ENCODE measurements at regions not wholly inside any gene's neighbourhood (a gene's known extent, or its start where the extent isn't known, plus 50 kb on each side); places are given as distances from the start of the nearest gene placed in this dataset.

DNA sequence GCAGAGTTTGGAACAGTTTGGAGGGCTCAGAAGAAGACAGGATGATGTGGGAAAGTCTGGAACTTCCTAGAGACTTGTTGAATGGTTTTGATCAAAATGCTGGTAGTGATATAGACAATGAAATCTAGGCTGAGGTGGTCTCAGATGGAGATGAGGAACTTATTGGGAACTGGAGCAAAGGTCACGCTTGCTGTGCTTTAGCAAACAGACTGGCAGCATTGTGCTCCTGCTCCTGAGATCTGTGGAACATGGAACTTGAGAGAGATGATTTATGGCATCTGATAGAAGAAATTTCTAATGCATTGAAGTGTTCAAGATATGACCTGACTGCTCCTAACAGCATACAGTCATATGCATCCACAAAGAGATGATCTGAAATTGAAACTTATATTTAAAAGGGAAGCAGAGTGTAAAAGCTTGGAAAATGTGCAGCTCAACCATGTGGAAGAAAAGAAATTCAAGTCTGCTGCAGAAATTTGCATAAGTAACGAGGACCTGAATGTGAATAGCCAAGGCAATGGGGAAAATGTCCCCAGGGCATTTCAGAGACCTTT lies 186.9 kb upstream of the PHYHIPL start:
- no peak for DNase-seq (ENCODE audit: extremely low spot score in 2 of 2)
- no peaks in the 10 kb centered on the region for H3K9me3 ChIP-seq
- H3K4me3 ChIP-seq, result no peak overlapping the region
- H3K4me1 ChIP-seq, result no peaks in the 10 kb centered on the region
- no peaks in the 10 kb centered on the region for H3K36me3 ChIP-seq
- TF ChIP-seq POLR2A (IDR thresholded peaks at IDR 0.05) (no peak), POLR2AphosphoS5 (IDR thresholded peaks at IDR 0.05; ENCODE audit: insufficient read depth in 1 of 2, low read depth in 1 of 2) (no peak)
- TF ChIP-seq, protein P1, sequence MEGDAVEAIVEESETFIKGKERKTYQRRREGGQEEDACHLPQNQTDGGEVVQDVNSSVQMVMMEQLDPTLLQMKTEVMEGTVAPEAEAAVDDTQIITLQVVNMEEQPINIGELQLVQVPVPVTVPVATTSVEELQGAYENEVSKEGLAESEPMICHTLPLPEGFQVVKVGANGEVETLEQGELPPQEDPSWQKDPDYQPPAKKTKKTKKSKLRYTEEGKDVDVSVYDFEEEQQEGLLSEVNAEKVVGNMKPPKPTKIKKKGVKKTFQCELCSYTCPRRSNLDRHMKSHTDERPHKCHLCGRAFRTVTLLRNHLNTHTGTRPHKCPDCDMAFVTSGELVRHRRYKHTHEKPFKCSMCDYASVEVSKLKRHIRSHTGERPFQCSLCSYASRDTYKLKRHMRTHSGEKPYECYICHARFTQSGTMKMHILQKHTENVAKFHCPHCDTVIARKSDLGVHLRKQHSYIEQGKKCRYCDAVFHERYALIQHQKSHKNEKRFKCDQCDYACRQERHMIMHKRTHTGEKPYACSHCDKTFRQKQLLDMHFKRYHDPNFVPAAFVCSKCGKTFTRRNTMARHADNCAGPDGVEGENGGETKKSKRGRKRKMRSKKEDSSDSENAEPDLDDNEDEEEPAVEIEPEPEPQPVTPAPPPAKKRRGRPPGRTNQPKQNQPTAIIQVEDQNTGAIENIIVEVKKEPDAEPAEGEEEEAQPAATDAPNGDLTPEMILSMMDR (IDR thresholded peaks at IDR 0.05), result no peak
- no peak overlapping the region for H3K27ac ChIP-seq
- no peaks in the 10 kb centered on the region for H3K27me3 ChIP-seq
- intact Hi-C loops (cut with DNase I), result no loop called here

DNA sequence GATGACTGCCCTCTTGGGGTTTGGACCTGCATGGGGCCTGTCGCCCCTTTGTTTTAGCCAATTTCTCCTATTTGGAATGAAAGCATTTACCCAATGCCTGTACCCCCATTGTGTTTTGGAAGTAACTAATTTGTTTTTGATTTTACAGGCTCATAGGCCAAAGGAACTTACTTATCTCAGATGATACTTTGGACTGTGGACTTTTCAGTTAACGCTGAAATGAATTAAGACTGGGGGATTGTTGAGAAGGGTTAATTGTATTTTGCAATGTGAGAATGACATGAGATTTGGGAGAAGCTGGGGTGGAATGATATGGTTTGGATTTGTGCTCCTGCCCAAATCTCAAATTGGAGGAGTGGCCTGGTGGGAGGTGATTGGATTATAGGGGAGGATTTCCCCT lies 185.8 kb upstream of the PHYHIPL start:
- intact Hi-C loops (cut with DNase I), result no loop called here
- no peaks in the 10 kb centered on the region for H3K27me3 ChIP-seq
- no peaks in the 10 kb centered on the region for H3K4me1 ChIP-seq
- no peak overlapping the region for H3K4me3 ChIP-seq
- no peak overlapping the region for H3K27ac ChIP-seq
- TF ChIP-seq, protein P1 (IDR thresholded peaks at IDR 0.05), result no peak
- no peak for TF ChIP-seq POLR2AphosphoS5 (IDR thresholded peaks at IDR 0.05; ENCODE audit: insufficient read depth in 1 of 2, low read depth in 1 of 2)
- no peak for TF ChIP-seq POLR2A (IDR thresholded peaks at IDR 0.05)
- H3K9me3 ChIP-seq, result no peaks in the 10 kb centered on the region
- H3K36me3 ChIP-seq, result no peaks in the 10 kb centered on the region
- no peak for DNase-seq (ENCODE audit: extremely low spot score in 2 of 2)

DNA sequence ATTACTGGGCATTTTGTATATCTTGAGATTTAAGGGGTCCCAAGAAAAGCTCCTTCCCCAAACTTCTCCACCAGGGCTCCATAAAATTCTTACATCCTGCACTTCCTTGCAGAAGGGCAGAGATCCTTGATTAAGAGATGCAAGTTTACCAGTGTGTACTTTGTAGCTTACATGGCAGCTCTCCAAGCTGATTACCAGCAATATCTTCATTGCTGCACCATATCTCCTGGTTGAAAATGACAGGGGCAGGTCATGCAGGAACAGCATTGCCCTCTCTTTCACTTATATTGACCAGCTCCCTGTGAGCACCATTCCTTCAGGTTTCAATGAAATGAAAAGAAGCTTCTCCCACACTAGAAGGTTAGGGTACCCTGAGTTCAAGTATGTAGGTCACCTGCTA lies 184.6 kb upstream of the PHYHIPL start:
- Histone ChIP-seq H3K36me3 (no peaks in the 10 kb centered on the region), H3K4me1 (no peaks in the 10 kb centered on the region), H3K4me3 (no peak overlapping the region), H3K27ac (no peak overlapping the region), H3K27me3 (no peaks in the 10 kb centered on the region), H3K9me3 (no peaks in the 10 kb centered on the region)
- intact Hi-C loops (cut with DNase I), result no loop called here
- TF ChIP-seq, protein P1 (IDR thresholded peaks at IDR 0.05), result no peak
- TF ChIP-seq POLR2A (IDR thresholded peaks at IDR 0.05), result no peak
- no peak for TF ChIP-seq POLR2AphosphoS5 (IDR thresholded peaks at IDR 0.05; ENCODE audit: insufficient read depth in 1 of 2, low read depth in 1 of 2)
- DNase-seq (ENCODE audit: extremely low spot score in 2 of 2), result no peak

DNA sequence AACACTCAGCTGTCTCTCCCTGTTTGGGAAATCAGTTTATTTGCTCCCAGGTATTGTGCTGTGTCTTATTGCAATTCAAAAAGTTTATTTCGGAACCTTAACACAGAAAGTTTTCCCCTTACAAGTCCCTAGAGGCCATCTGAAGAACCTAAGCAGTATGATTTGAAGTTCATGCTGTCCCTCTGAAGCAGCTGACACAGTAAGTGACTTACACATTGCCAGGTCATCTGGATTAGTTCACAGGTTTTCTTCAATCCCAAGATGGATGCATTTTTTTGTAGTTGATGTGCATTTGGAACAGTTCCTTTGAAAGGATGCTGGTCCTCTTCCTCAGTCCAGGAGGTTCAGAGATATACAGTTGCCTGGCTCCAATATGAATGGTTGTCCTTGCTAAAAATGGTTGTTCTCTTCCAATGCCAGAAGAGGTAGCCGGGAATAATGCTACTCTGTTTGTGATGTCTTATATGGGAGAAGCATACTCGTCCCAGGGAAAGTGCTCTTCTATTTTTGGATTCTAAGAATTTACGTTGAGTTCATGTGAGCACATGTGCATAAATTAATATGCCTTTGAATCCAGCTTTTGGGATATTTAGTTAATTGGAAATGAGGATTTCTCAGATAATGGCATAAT lies 183.5 kb upstream of the PHYHIPL start:
- H3K27ac ChIP-seq, result no peak overlapping the region
- no peaks in the 10 kb centered on the region for H3K4me1 ChIP-seq

More for the DNA sequence above, 183.5 kb upstream of the PHYHIPL start:
- DNase-seq (ENCODE audit: extremely low spot score in 2 of 2), result no peak
- no peak overlapping the region for H3K4me3 ChIP-seq
- no peaks in the 10 kb centered on the region for H3K36me3 ChIP-seq
- H3K9me3 ChIP-seq, result no peaks in the 10 kb centered on the region
- intact Hi-C loops (cut with DNase I), result no loop called here
- TF ChIP-seq POLR2A (IDR thresholded peaks at IDR 0.05) (no peak), POLR2AphosphoS5 (IDR thresholded peaks at IDR 0.05; ENCODE audit: insufficient read depth in 1 of 2, low read depth in 1 of 2) (no peak)
- TF ChIP-seq, protein P1 (IDR thresholded peaks at IDR 0.05), result no peak
- no peaks in the 10 kb centered on the region for H3K27me3 ChIP-seq
